ENCODE measurements at regions not wholly inside any gene's neighbourhood (a gene's known extent, or its start where the extent isn't known, plus 50 kb on each side); places are given as distances from the start of the nearest gene placed in this dataset.
A peak's percentile ranks its signal among the peaks of the same experiment; 100 is the strongest.

GRCh38 chr5:103942587-103943186 lies 380.1 kb upstream of the NUDT12 start:
- Histone ChIP-seq H3K4me1 (ENCODE audit: control insufficient read depth, insufficient read depth, low read length) (no peaks in the 10 kb centered on the region), H3K9me3 (replicated peaks; ENCODE audit: control insufficient read depth, low read depth, low read length) (no peaks in the 10 kb centered on the region), H3K27me3 (ENCODE audit: control insufficient read depth, insufficient read depth, low read length) (no peaks in the 10 kb centered on the region), H3K27ac (ENCODE audit: low read length) (no peak overlapping the region), H3K36me3 (ENCODE audit: control insufficient read depth, insufficient read depth, low read length) (no peaks in the 10 kb centered on the region), H3K4me3 (ENCODE audit: low read length) (no peak overlapping the region)
- no CpG with 5 or more reads among the region's 6 CpGs for WGBS (ENCODE audit: insufficient coverage)
- DNase-seq = peak; percentile 14

GRCh38 chr5:103941596-103941995 lies 379.0 kb upstream of the NUDT12 start:
- peak; percentile 11 for DNase-seq
- Histone ChIP-seq H3K36me3 (ENCODE audit: control insufficient read depth, insufficient read depth, low read length) (no peaks in the 10 kb centered on the region), H3K4me1 (ENCODE audit: control insufficient read depth, insufficient read depth, low read length) (no peaks in the 10 kb centered on the region), H3K27me3 (ENCODE audit: control insufficient read depth, insufficient read depth, low read length) (no peaks in the 10 kb centered on the region), H3K27ac (ENCODE audit: low read length) (no peak overlapping the region), H3K4me3 (ENCODE audit: low read length) (no peak overlapping the region), H3K9me3 (replicated peaks; ENCODE audit: control insufficient read depth, low read depth, low read length) (no peaks in the 10 kb centered on the region)
- WGBS (ENCODE audit: insufficient coverage) = no CpG with 5 or more reads among the region's 4 CpGs

GRCh38 chr5:103938146-103938695 lies 375.6 kb upstream of the NUDT12 start:
- DNase-seq = peak; percentile 61
- H3K4me1 ChIP-seq (ENCODE audit: control insufficient read depth, insufficient read depth, low read length) = no peaks in the 10 kb centered on the region
- no CpG with 5 or more reads among the region's 5 CpGs for WGBS (ENCODE audit: insufficient coverage)
- H3K27me3 ChIP-seq (ENCODE audit: control insufficient read depth, insufficient read depth, low read length) = no peaks in the 10 kb centered on the region
- no peak overlapping the region for H3K4me3 ChIP-seq (ENCODE audit: low read length)
- no peaks in the 10 kb centered on the region for H3K9me3 ChIP-seq (replicated peaks; ENCODE audit: control insufficient read depth, low read depth, low read length)
- H3K36me3 ChIP-seq (ENCODE audit: control insufficient read depth, insufficient read depth, low read length) = no peaks in the 10 kb centered on the region
- H3K27ac ChIP-seq (ENCODE audit: low read length) = no peak overlapping the region

- no peaks in the 10 kb centered on the region for H3K9me3 ChIP-seq (replicated peaks; ENCODE audit: control insufficient read depth, low read depth, low read length)
- no CpG with 5 or more reads among the region's 2 CpGs for WGBS (ENCODE audit: insufficient coverage)
- H3K36me3 ChIP-seq (ENCODE audit: control insufficient read depth, insufficient read depth, low read length) = no peaks in the 10 kb centered on the region
These were observed 366.9 kb upstream of the NUDT12 start for GRCh38 chr5:103929338-103930013.

GRCh38 chr5:103927739-103928138 lies 365.1 kb upstream of the NUDT12 start:
- Histone ChIP-seq H3K27me3 (ENCODE audit: control insufficient read depth, insufficient read depth, low read length) (no peaks in the 10 kb centered on the region), H3K36me3 (ENCODE audit: control insufficient read depth, insufficient read depth, low read length) (no peaks in the 10 kb centered on the region), H3K4me3 (ENCODE audit: low read length) (no peak overlapping the region), H3K4me1 (ENCODE audit: control insufficient read depth, insufficient read depth, low read length) (no peaks in the 10 kb centered on the region), H3K27ac (ENCODE audit: low read length) (no peak overlapping the region), H3K9me3 (replicated peaks; ENCODE audit: control insufficient read depth, low read depth, low read length) (no peaks in the 10 kb centered on the region)
- no peak for DNase-seq
- WGBS (ENCODE audit: insufficient coverage) = no CpG with 5 or more reads among the region's 1 CpG

More at GRCh38 chr5:103929338-103930013, 366.9 kb upstream of the NUDT12 start:
- no peaks in the 10 kb centered on the region for H3K27me3 ChIP-seq (ENCODE audit: control insufficient read depth, insufficient read depth, low read length)
- H3K27ac ChIP-seq (ENCODE audit: low read length) = no peak overlapping the region
- no peak overlapping the region for H3K4me3 ChIP-seq (ENCODE audit: low read length)
- H3K4me1 ChIP-seq (ENCODE audit: control insufficient read depth, insufficient read depth, low read length) = no peaks in the 10 kb centered on the region
- DNase-seq = no peak

GRCh38 chr5:103923616-103924168 lies 361.1 kb upstream of the NUDT12 start:
- Histone ChIP-seq H3K27me3 (ENCODE audit: control insufficient read depth, insufficient read depth, low read length) (no peaks in the 10 kb centered on the region), H3K4me1 (ENCODE audit: control insufficient read depth, insufficient read depth, low read length) (peaks cover 2% of the 10 kb centered on the region), H3K9me3 (replicated peaks; ENCODE audit: control insufficient read depth, low read depth, low read length) (no peaks in the 10 kb centered on the region), H3K36me3 (ENCODE audit: control insufficient read depth, insufficient read depth, low read length) (no peaks in the 10 kb centered on the region), H3K27ac (ENCODE audit: low read length) (no peak overlapping the region), H3K4me3 (ENCODE audit: low read length) (no peak overlapping the region)
- DNase-seq = no peak

GRCh38 chr5:103919506-103919905 lies 356.9 kb upstream of the NUDT12 start:
- Histone ChIP-seq H3K4me3 (ENCODE audit: low read length) (no peak overlapping the region), H3K27me3 (ENCODE audit: control insufficient read depth, insufficient read depth, low read length) (no peaks in the 10 kb centered on the region), H3K4me1 (ENCODE audit: control insufficient read depth, insufficient read depth, low read length) (peaks cover 2% of the 10 kb centered on the region), H3K9me3 (replicated peaks; ENCODE audit: control insufficient read depth, low read depth, low read length) (no peaks in the 10 kb centered on the region), H3K27ac (ENCODE audit: low read length) (no peak overlapping the region), H3K36me3 (ENCODE audit: control insufficient read depth, insufficient read depth, low read length) (no peaks in the 10 kb centered on the region)
- no peak for DNase-seq

GRCh38 chr5:103918668-103919367 lies 356.2 kb upstream of the NUDT12 start:
- no peaks in the 10 kb centered on the region for H3K27me3 ChIP-seq (ENCODE audit: control insufficient read depth, insufficient read depth, low read length)
- no peaks in the 10 kb centered on the region for H3K36me3 ChIP-seq (ENCODE audit: control insufficient read depth, insufficient read depth, low read length)
- H3K4me3 ChIP-seq (ENCODE audit: low read length) = no peak overlapping the region
- H3K4me1 ChIP-seq (ENCODE audit: control insufficient read depth, insufficient read depth, low read length) = peaks cover 2% of the 10 kb centered on the region
- H3K9me3 ChIP-seq (replicated peaks; ENCODE audit: control insufficient read depth, low read depth, low read length) = no peaks in the 10 kb centered on the region
- H3K27ac ChIP-seq (ENCODE audit: low read length) = no peak overlapping the region
- DNase-seq = peak; percentile 60

GRCh38 chr5:103915081-103915480 lies 352.5 kb upstream of the NUDT12 start:
- Histone ChIP-seq H3K27me3 (ENCODE audit: control insufficient read depth, insufficient read depth, low read length) (no peaks in the 10 kb centered on the region), H3K4me1 (ENCODE audit: control insufficient read depth, insufficient read depth, low read length) (peaks cover 2% of the 10 kb centered on the region), H3K36me3 (ENCODE audit: control insufficient read depth, insufficient read depth, low read length) (no peaks in the 10 kb centered on the region), H3K4me3 (ENCODE audit: low read length) (no peak overlapping the region), H3K9me3 (replicated peaks; ENCODE audit: control insufficient read depth, low read depth, low read length) (no peaks in the 10 kb centered on the region), H3K27ac (ENCODE audit: low read length) (no peak overlapping the region)
- no peak for DNase-seq
- 100% methylated on average over 1 of the region's 1 CpG for WGBS (ENCODE audit: insufficient coverage)

- Histone ChIP-seq H3K4me1 (ENCODE audit: control insufficient read depth, insufficient read depth, low read length) (no peaks in the 10 kb centered on the region), H3K4me3 (ENCODE audit: low read length) (no peak overlapping the region), H3K9me3 (replicated peaks; ENCODE audit: control insufficient read depth, low read depth, low read length) (no peaks in the 10 kb centered on the region), H3K36me3 (ENCODE audit: control insufficient read depth, insufficient read depth, low read length) (no peaks in the 10 kb centered on the region), H3K27me3 (ENCODE audit: control insufficient read depth, insufficient read depth, low read length) (no peaks in the 10 kb centered on the region), H3K27ac (ENCODE audit: low read length) (no peak overlapping the region)
- no peak for DNase-seq
- WGBS (ENCODE audit: insufficient coverage) = no CpG with 5 or more reads among the region's 2 CpGs
These were observed 348.2 kb upstream of the NUDT12 start for GRCh38 chr5:103910786-103911185.

Measured in muscle of leg (tissue), 3 donors.